NCI-H2107 (cell line): ENCODE measurements at regions not wholly inside any gene's neighbourhood (a gene's known extent, or its start where the extent isn't known, plus 50 kb on each side); places are given as distances from the start of the nearest gene placed in this dataset.

ENCODE experiments used
- DNase-seq: peaks from one replicate; lab custom pipeline; 2025; lab: John Stamatoyannopoulos, UW

GRCh38 chr3:188940573-188940932 lies 231.2 kb upstream of the TPRG1 start:
- no peak for DNase-seq

GRCh38 chr3:188941103-188941502 lies 230.7 kb upstream of the TPRG1 start:
- DNase-seq, result no peak

GRCh38 chr3:188942191-188942590 lies 229.6 kb upstream of the TPRG1 start:
- DNase-seq, result no peak

GRCh38 chr3:188943591-188943990 lies 228.2 kb upstream of the TPRG1 start:
- no peak for DNase-seq

GRCh38 chr3:188944108-188944507 lies 227.7 kb upstream of the TPRG1 start:
- no peak for DNase-seq

GRCh38 chr3:188946351-188947240 lies 225.2 kb upstream of the TPRG1 start:
- DNase-seq, result no peak

- DNase-seq, result peak; percentile 99
Measured at GRCh38 chr3:188947401-188948280, 224.1 kb upstream of the TPRG1 start.

- no peak for DNase-seq
Measured at GRCh38 chr3:188948281-188948996, 223.3 kb upstream of the TPRG1 start.

- no peak for DNase-seq
Measured at GRCh38 chr3:188948997-188949389, 222.8 kb upstream of the TPRG1 start.

GRCh38 chr3:188949456-188949855 lies 222.3 kb upstream of the TPRG1 start:
- DNase-seq, result no peak

GRCh38 chr3:188949996-188950395 lies 221.8 kb upstream of the TPRG1 start:
- no peak for DNase-seq

- DNase-seq, result no peak
Measured at GRCh38 chr3:188950832-188951489, 220.8 kb upstream of the TPRG1 start.

- no peak for DNase-seq
Measured at GRCh38 chr3:188951734-188952133, 220.0 kb upstream of the TPRG1 start.

- DNase-seq, result peak; percentile 98
Measured at GRCh38 chr3:188954590-188955208, 217.1 kb upstream of the TPRG1 start.

- DNase-seq, result no peak
Measured at GRCh38 chr3:188955919-188956318, 215.9 kb upstream of the TPRG1 start.

GRCh38 chr3:188956839-188957489 lies 214.8 kb upstream of the TPRG1 start:
- DNase-seq, result peak; percentile 44

- no peak for DNase-seq
Measured at GRCh38 chr3:188959013-188959412, 212.8 kb upstream of the TPRG1 start.

- DNase-seq, result no peak
Measured at GRCh38 chr3:188962253-188963247, 209.2 kb upstream of the TPRG1 start.

- no peak for DNase-seq
Measured at GRCh38 chr3:188964957-188965356, 206.8 kb upstream of the TPRG1 start.

GRCh38 chr3:188972310-188972709 lies 199.5 kb upstream of the TPRG1 start:
- DNase-seq, result no peak
